Ovary (tissue), 3 donors: ENCODE measurements at regions not wholly inside any gene's neighbourhood (a gene's known extent, or its start where the extent isn't known, plus 50 kb on each side); places are given as distances from the start of the nearest gene placed in this dataset.

Experiments used
- EP300 ChIP-seq: sonication (generic); formaldehyde crosslinking; IDR thresholded peaks from one replicate; pipeline ENCODE4 v1.6.1; 2017; ENCODE audit warnings: antibody characterized with exemption
- POLR2A ChIP-seq: fragments of 450-650 bp; IDR thresholded peaks from one replicate; pipeline ENCODE4 v1.6.1; 2017; ENCODE audit warnings: antibody characterized with exemption, mild to moderate bottlenecking, moderate library complexity
- TF ChIP-seq, protein P1 (sequence below), 3 donors: fragments of 450-650 bp in 2 of 3; fragments of 200-600 bp in 1 of 3; IDR thresholded peaks; one replicate each; pipeline versions ENCODE4 v1.5.1 to v1.8.0; 2016 to 2022; ENCODE audit warnings: antibody characterized with exemption in 3 of 3, mild to moderate bottlenecking in 1 of 3
- donor health status: DM: no; HTN: no; CAD: no.

- TF ChIP-seq, protein P1, sequence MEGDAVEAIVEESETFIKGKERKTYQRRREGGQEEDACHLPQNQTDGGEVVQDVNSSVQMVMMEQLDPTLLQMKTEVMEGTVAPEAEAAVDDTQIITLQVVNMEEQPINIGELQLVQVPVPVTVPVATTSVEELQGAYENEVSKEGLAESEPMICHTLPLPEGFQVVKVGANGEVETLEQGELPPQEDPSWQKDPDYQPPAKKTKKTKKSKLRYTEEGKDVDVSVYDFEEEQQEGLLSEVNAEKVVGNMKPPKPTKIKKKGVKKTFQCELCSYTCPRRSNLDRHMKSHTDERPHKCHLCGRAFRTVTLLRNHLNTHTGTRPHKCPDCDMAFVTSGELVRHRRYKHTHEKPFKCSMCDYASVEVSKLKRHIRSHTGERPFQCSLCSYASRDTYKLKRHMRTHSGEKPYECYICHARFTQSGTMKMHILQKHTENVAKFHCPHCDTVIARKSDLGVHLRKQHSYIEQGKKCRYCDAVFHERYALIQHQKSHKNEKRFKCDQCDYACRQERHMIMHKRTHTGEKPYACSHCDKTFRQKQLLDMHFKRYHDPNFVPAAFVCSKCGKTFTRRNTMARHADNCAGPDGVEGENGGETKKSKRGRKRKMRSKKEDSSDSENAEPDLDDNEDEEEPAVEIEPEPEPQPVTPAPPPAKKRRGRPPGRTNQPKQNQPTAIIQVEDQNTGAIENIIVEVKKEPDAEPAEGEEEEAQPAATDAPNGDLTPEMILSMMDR (IDR thresholded peaks at IDR 0.05) = no peak
- TF ChIP-seq POLR2A (no peak), EP300 (no peak)
Measured at GRCh38 chr7:127474457-127474856, 81.9 kb upstream of the ZNF800 start.
